ENCODE measurements at regions not wholly inside any gene's neighbourhood (a gene's known extent, or its start where the extent isn't known, plus 50 kb on each side); places are given as distances from the start of the nearest gene placed in this dataset.

DNA sequence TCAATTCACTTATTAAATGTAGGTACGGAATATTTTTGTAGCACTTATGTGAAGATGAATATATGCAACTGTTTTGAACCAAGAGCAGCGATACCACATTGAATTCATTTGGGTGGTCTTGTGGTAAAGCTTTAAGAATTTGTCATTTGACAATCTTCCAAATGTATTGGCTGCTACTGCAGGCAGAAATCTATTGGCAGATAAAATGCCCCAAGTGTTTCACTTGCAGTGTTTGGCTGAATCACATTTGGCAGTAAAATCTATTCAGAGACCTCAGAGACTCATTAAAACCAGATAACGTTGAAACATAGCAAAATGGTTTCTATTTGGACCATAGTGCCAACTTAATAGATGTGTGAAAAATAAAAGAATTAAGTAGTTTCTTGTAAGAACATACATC is 303.4 kb downstream of the FGF13 start:
- TF ChIP-seq, protein P1, sequence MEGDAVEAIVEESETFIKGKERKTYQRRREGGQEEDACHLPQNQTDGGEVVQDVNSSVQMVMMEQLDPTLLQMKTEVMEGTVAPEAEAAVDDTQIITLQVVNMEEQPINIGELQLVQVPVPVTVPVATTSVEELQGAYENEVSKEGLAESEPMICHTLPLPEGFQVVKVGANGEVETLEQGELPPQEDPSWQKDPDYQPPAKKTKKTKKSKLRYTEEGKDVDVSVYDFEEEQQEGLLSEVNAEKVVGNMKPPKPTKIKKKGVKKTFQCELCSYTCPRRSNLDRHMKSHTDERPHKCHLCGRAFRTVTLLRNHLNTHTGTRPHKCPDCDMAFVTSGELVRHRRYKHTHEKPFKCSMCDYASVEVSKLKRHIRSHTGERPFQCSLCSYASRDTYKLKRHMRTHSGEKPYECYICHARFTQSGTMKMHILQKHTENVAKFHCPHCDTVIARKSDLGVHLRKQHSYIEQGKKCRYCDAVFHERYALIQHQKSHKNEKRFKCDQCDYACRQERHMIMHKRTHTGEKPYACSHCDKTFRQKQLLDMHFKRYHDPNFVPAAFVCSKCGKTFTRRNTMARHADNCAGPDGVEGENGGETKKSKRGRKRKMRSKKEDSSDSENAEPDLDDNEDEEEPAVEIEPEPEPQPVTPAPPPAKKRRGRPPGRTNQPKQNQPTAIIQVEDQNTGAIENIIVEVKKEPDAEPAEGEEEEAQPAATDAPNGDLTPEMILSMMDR (IDR thresholded peaks at IDR 0.05) = no peak
- no peak for TF ChIP-seq POLR2A (IDR thresholded peaks at IDR 0.05)
- TF ChIP-seq EP300 (IDR thresholded peaks at IDR 0.05) = no peak
